ENCODE measurements at regions not wholly inside any gene's neighbourhood (a gene's known extent, or its start where the extent isn't known, plus 50 kb on each side); places are given as distances from the start of the nearest gene placed in this dataset.

DNA sequence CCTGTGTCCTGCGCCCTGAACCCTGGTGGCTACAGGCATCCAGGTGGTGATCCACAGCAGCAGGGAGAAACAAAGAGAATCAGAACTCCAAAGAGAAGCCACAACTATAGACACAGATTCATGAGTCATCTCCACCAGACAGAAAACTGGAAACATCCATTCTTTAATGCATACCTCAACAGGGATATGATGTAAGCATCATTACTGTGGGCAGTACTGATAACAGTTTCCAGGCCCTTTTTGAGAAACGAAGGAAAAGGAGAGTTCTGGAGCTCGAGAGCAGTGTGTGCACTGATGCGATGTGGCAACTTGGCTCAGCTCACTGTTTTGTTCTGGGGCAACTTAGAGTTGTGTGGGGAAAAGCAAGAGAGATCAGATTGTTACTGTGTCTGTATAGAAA is 215.6 kb upstream of the ADAMTS16 start:
- no peak for DNase-seq

DNA sequence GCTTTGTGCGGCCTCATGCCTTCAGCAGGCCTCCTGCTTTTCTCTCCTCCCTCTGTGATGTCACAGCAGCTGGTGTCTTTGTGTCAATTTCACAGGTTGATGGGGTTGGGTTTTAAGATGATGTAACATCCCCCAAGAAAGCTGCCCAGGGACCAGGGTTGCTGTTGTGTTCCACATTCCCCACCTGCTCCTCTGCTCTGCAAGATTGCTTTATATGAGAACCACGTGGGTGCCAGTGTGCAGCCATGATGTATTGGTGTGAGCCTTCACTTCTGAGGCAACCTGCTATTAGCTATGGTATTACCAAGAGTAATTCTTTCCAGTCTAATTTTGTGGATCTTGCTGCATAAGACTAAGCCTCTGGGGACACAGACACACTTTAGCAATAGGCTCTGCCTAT is 213.0 kb upstream of the ADAMTS16 start:
- DNase-seq = no peak

GRCh38 chr5:4928409-4928808 is 211.7 kb upstream of the ADAMTS16 start:
- DNase-seq = no peak

- DNase-seq = no peak
Measured at GRCh38 chr5:4929092-4929655, 211.0 kb upstream of the ADAMTS16 start.

GRCh38 chr5:4939042-4939781 is 200.9 kb upstream of the ADAMTS16 start:
- DNase-seq = no peak

GRCh38 chr5:4941161-4941560 is 199.0 kb upstream of the ADAMTS16 start:
- no peak for DNase-seq

- DNase-seq = no peak
Measured at GRCh38 chr5:4941957-4942830, 197.9 kb upstream of the ADAMTS16 start.

DNA sequence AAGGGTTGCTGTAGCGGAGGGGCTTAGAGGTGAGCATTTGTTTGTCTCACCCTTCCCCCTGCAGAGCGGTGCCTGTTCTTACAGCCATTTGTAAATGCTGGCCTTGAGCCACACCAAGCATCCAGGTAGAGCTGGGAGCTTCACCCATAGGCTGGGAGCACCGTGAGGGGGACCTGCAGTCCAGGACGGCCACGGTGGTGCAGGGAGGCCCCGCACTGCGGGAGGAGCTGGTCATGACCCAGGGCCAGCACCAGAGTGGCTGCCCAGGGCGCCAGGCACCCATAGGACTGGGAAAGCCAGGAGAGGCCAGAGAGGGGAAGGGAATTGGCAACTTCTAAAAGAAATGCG is 197.3 kb upstream of the ADAMTS16 start:
- no peak for DNase-seq

DNA sequence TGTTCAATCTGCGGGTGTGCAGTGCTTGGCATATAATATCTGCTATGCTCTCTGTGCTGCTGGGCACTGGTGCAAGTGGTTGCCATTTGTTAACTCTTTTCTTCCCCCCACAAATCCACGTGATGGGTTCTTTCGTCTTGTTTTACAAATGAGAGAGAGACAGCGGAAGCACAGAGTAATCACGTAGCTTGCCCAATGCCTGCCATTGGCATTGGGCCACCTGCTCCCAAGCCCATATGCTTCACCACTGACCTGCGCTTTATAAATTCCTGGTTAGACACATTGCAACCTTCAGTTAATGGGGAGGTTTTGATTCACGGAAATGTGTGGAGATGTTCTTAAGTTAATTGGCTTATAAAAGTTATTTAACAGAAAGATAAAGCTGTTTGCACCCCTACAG is 194.8 kb upstream of the ADAMTS16 start:
- no peak for DNase-seq

DNA sequence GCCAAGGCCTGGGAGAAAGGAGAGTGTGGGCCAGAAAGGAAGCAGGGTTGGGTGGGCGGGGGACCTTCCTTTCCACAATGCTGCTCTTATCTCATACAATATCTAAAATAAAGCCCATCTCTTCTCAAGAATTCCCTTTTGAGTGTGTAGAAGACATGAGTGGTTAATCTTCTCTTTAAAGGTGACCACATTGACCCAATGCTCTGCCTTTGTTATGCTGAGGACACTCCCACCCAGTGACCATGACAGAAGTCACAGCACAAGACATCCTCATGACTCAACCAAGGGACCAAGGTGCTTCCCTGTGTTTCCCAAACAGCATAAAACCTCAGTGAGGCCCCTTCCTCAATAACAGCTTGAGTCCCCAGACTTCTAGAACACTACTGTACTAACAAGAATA is 193.0 kb upstream of the ADAMTS16 start:
- DNase-seq = no peak

DNA sequence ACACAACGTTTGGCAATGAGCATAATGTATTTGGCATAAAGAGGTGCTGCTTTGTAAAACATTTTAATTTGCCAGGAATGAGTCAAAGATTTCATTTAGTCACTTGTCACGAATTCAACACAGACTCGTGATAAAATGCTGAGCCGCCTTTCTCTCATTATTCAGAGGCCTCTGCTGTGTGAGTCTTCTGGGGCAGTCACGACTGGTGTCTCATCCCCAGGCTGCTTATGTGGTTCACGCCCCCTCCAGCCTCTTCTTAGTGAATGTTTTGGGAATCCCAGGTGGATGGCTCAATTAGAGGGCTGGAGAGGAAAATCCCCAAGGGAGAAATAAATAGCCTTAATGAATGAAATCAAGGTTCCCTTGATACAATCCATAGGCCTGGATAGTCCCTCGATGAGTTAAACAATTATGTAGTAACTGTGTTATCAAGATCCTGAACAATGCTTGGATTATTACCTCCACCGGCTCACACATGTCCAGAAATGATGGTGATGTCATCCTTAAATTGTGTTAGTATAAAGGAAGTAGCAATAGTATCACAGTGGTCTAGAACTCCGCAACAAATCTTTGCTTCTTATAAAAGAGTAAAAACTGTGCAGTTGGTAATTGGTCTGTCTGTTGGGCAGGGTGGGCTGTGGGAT is 192.1 kb upstream of the ADAMTS16 start:
- no peak for DNase-seq

GRCh38 chr5:4949108-4949507 is 191.0 kb upstream of the ADAMTS16 start:
- no peak for DNase-seq

DNA sequence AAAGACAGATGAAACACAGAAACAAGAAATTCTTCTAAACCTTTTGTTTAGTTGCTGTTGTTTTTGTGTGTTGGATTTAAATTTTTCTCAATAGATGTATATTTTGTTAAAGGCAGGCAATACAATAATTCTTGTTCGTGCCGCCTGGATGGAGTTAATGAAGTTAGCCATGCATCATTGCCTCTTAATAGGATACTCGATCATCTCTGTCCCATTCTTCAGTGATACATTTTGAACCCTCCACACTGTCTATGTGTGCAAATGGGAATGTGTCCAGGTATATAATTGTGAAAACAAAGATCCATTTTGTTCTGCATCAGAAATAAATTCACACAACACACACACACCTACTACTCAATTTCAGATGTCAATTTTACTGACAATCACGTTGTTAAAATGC is 186.6 kb upstream of the ADAMTS16 start:
- no peak for DNase-seq

DNA sequence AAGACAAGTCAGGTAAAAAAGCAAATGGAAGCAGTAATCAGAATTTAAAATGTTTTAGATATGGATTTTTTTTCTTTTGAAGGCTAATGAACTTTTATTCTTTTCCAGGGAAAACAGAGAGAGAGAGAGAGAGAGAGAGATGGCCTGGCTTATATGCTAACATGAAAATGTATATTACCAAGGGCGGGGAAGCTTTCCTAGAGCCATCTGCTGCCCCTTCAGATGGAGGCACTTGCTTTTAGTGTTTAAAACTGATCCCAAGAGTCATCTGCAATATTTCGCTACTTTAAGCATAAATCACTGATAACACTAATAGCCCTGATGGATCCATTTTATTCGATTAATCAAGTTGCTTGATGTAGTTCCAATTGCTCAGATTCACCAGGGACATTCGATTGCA is 186.1 kb upstream of the ADAMTS16 start:
- no peak for DNase-seq

DNA sequence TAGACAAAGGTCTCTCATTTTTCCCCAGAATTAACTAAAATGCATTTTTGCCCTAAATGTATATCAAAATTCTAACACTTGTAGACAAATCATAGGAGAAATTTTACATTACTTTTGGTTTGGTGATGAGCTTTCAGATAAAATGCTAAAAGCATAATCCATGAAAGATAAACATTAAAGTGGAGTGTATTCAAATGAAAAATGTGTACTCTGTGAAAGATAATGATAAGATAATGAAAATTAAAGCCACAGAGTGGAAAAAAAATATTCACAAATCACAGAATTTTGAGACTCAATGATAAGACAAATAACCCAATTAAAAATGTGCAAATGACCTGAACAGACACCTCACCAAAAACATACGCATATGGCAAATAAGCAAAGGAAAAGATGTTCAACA is 176.9 kb upstream of the ADAMTS16 start:
- no peak for DNase-seq

- no peak for DNase-seq
Measured at GRCh38 chr5:4969351-4969750, 170.8 kb upstream of the ADAMTS16 start.

- no peak for DNase-seq
Measured at GRCh38 chr5:4970171-4970570, 170.0 kb upstream of the ADAMTS16 start.

GRCh38 chr5:4976902-4977301 is 163.2 kb upstream of the ADAMTS16 start:
- no peak for DNase-seq

DNA sequence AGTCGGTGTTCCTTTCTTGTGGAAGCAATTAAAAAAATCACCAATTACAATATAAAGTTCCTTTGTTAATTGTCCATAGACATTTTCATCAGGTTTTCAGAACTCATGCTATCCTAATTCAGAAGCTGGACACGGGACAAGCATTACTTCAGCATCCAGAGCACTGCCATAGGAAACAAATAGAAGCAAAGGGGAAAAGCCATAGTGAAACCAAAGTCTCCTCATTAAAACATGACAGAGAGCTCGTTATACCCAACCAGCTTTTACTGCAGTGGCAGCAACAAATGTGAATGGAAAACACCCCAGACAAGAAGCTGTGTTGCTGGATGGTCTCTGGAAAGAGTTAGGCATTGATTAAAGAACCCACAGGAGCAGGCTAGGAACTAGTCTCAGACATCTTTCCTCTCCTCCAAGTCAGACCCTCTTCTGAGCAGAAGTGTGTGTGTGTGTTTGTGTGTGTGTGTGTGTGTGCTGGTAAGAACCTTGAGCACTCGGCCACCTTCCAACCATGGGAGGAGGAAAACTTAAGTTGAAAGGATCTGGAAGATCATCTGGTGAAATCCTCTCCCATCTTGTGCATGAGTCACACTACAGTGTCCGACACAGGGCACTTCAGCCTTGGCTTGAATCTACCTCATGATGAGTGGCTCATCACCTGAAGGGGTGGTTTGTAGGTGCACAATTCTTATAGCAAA is 162.6 kb upstream of the ADAMTS16 start:
- DNase-seq = no peak

- no peak for DNase-seq
Measured at GRCh38 chr5:4980201-4980600, 159.9 kb upstream of the ADAMTS16 start.

GRCh38 chr5:4981608-4982007 is 158.5 kb upstream of the ADAMTS16 start:
- DNase-seq = no peak

GRCh38 chr5:4983701-4984100 is 156.4 kb upstream of the ADAMTS16 start:
- DNase-seq = no peak

- no peak for DNase-seq
Measured at GRCh38 chr5:4984461-4984860, 155.7 kb upstream of the ADAMTS16 start.

All from NCI-H146 (cell line).